Ovary (tissue), 3 donors: ENCODE measurements at regions not wholly inside any gene's neighbourhood (a gene's known extent, or its start where the extent isn't known, plus 50 kb on each side); places are given as distances from the start of the nearest gene placed in this dataset.

ENCODE experiments used
- CTCF ChIP-seq, 3 donors: fragments of 450-650 bp in 2 of 3; fragments of 200-600 bp in 1 of 3; IDR thresholded peaks; one replicate each; pipeline versions ENCODE4 v1.5.1 to v1.8.0; 2016 to 2022; ENCODE audit warnings: antibody characterized with exemption in 3 of 3, mild to moderate bottlenecking in 1 of 3
- POLR2A ChIP-seq: fragments of 450-650 bp; IDR thresholded peaks from one replicate; pipeline ENCODE4 v1.6.1; 2017; ENCODE audit warnings: antibody characterized with exemption, mild to moderate bottlenecking, moderate library complexity
- donor health status: DM: no; HTN: no; CAD: no.

- TF ChIP-seq CTCF (IDR thresholded peaks at IDR 0.05) (no peak), POLR2A (no peak)
Observed at GRCh38 chr6:4017834-4018170, 61.1 kb downstream of the FAM217A start.
